Heart left ventricle (tissue), 16 donors: ENCODE measurements at regions not wholly inside any gene's neighbourhood (a gene's known extent, or its start where the extent isn't known, plus 50 kb on each side); places are given as distances from the start of the nearest gene placed in this dataset.

Experiments used
- ATAC-seq, 4 donors: fragments of 200-7000 bp; cut with Tn5 transposase; one replicate each; pipeline ENCODE4 v1.9.1; 2020 to 2022; ENCODE audit warnings: moderate library complexity in 4 of 4, mild to moderate bottlenecking in 3 of 4, moderate number of reproducible peaks in 1 of 4
- DNase-seq, 5 donors: peaks; one replicate each; pipeline ENCODE4 v3.0.0-alpha.2; 2020
- H3K27ac ChIP-seq, 12 donors: fragments of 200-600 bp; sonication (generic) in 4 of 12; one replicate each; pipeline versions ENCODE4 v1.5.0 to v1.8.0; 2016 to 2022; ENCODE audit warnings: mild to moderate bottlenecking in 2 of 12
- H3K27me3 ChIP-seq, 9 donors: fragments of 200-600 bp; sonication (generic) in 2 of 9; one replicate each; pipeline versions ENCODE4 v1.5.1 to v1.8.0; 2016 to 2022; ENCODE audit warnings: mild to moderate bottlenecking in 3 of 9
- H3K36me3 ChIP-seq, 9 donors: fragments of 200-600 bp; sonication (generic) in 2 of 9; one replicate each; pipeline versions ENCODE4 v1.5.0 to v1.8.0; 2018 to 2022; ENCODE audit warnings: mild to moderate bottlenecking in 2 of 9
- H3K4me1 ChIP-seq, 12 donors: fragments of 200-600 bp; sonication (generic) in 4 of 12; one replicate each; pipeline versions ENCODE4 v1.5.0 to v1.8.0; 2016 to 2022; ENCODE audit warnings: mild to moderate bottlenecking in 3 of 12
- H3K4me3 ChIP-seq, 12 donors: fragments of 200-600 bp; sonication (generic) in 4 of 12; one replicate each; pipeline versions ENCODE4 v1.5.0 to v1.8.0; 2017 to 2022; ENCODE audit warnings: mild to moderate bottlenecking in 9 of 12, moderate library complexity in 4 of 12
- H3K9me3 ChIP-seq, 12 donors: fragments of 200-600 bp; sonication (generic) in 4 of 12; one replicate each; pipeline versions ENCODE4 v1.5.0 to v1.8.0; 2016 to 2022; ENCODE audit warnings: mild to moderate bottlenecking in 1 of 12
- POLR2A ChIP-seq, 2 donors: fragments of 450-650 bp; IDR thresholded peaks; one replicate each; pipeline ENCODE4 v1.6.1; 2017; ENCODE audit warnings: antibody characterized with exemption in 2 of 2, mild to moderate bottlenecking in 2 of 2, moderate library complexity in 2 of 2
- WGBS, 4 donors: extraction: QIAGEN DNeasy Blood & Tissue Kit in 2 of 4; methylation state at CpG; one replicate each; pipeline versions ENCODE4 v1.1.5 to v1.1.7; 2013 to 2018; 5-methylcytosine and 5-hydroxymethylcytosine counted together
- intact Hi-C, 10 donors: fragments of 100-400 bp; cut with DNase I; formaldehyde crosslinking; loops; one replicate each; pipeline versions ENCODE4 v1.11.1 to v1.14.2; 2022
- TF ChIP-seq, protein P1 (sequence below), 12 donors: fragments of 200-600 bp; sonication (generic) in 4 of 12; IDR thresholded peaks; one replicate each; pipeline versions ENCODE4 v1.5.0 to v1.8.0; 2018 to 2022; ENCODE audit warnings: antibody characterized with exemption in 12 of 12, mild to moderate bottlenecking in 5 of 12
- donor health status: ischemic (EF 13 %, LVEDD 7.1; RV severe dilation, severe dysfunction).
- donor health status: healthy with polysubstance abuse.
- donor health status: DM: no; HTN: yes; CAD: no.
- donor health status: DM: no; HTN: no; CAD: no.
- donor health status: ischemic (EF 25% LVEDD 6.9; RV normal size, moderate dysfunction).
- donor health status: ischemic (EF 25% LVEDD 5.7; RV mildly dilated, moderate dysfunction).
- donor health status: healthy.
- donor health status: DM: yes; HTN: yes; CAD: no.
- donor health status: ischemic (EF 35%, LVEDD 5.7; RV mildly dilated, moderate dysfunction).
- donor health status: nonischemic (EF 11% LVEDD 7.7; RV severe dilation, severe dysfunction).
- donor health status: DM: yes; HTN: yes; CAD: no.
- donor health status: PGD.
- donor health status: ischemic (EF 29% LVEDD 5.4; RV normal size, mild dysfunction).
- donor health status: nonischemic (EF 23%, LVEDD 6.1; RV moderate dilation, normal function).

- ATAC-seq (no peak), DNase-seq (no peak)
- intact Hi-C loops, result no loop called here
- peaks cover 0 to 29% (median 13%) of the 10 kb centered on the region in 12 donors for H3K9me3 ChIP-seq
- no peak overlapping the region for H3K4me3 ChIP-seq
- no peaks in the 10 kb centered on the region for H3K4me1 ChIP-seq
- H3K36me3 ChIP-seq, result no peaks in the 10 kb centered on the region
- H3K27me3 ChIP-seq, result no peaks in the 10 kb centered on the region
- no peak for TF ChIP-seq POLR2A (IDR thresholded peaks at IDR 0.05)
- TF ChIP-seq, protein P1, sequence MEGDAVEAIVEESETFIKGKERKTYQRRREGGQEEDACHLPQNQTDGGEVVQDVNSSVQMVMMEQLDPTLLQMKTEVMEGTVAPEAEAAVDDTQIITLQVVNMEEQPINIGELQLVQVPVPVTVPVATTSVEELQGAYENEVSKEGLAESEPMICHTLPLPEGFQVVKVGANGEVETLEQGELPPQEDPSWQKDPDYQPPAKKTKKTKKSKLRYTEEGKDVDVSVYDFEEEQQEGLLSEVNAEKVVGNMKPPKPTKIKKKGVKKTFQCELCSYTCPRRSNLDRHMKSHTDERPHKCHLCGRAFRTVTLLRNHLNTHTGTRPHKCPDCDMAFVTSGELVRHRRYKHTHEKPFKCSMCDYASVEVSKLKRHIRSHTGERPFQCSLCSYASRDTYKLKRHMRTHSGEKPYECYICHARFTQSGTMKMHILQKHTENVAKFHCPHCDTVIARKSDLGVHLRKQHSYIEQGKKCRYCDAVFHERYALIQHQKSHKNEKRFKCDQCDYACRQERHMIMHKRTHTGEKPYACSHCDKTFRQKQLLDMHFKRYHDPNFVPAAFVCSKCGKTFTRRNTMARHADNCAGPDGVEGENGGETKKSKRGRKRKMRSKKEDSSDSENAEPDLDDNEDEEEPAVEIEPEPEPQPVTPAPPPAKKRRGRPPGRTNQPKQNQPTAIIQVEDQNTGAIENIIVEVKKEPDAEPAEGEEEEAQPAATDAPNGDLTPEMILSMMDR (IDR thresholded peaks at IDR 0.05), result no peak
- no peak overlapping the region for H3K27ac ChIP-seq
Measured at GRCh38 chr7:10401793-10402192, 571.9 kb upstream of the PHF14 start.

GRCh38 chr7:10412422-10413019, 561.2 kb upstream of the PHF14 start:
- no peaks in the 10 kb centered on the region for H3K27me3 ChIP-seq
- no peak overlapping the region for H3K4me3 ChIP-seq
- H3K4me1 ChIP-seq, result no peaks in the 10 kb centered on the region
- 4 to 5% (median 4%) methylated on average over 3 of the region's 3 CpGs for WGBS, 4 donors
- H3K27ac ChIP-seq, result no peak overlapping the region
- no peaks in the 10 kb centered on the region for H3K36me3 ChIP-seq
- no peak for ATAC-seq
- peak in 1 of 5 donors; percentile 16 for DNase-seq
- H3K9me3 ChIP-seq, result no peaks in the 10 kb centered on the region
- no peak for TF ChIP-seq POLR2A (IDR thresholded peaks at IDR 0.05)
- TF ChIP-seq, protein P1 (IDR thresholded peaks at IDR 0.05), result peak; percentile 61 to 86 (median 72)
- intact Hi-C loops, result loop anchor here in 9 of 10 donors (1.0 to 10.0 kb wide), 7 partner anchors 380 to 1998 kb away; no protein-coding TSS in a partner anchor

GRCh38 chr7:10418985-10419384, 554.7 kb upstream of the PHF14 start:
- no peak for DNase-seq
- ATAC-seq, result no peak
- H3K36me3 ChIP-seq, result no peaks in the 10 kb centered on the region
- H3K4me1 ChIP-seq, result no peaks in the 10 kb centered on the region
- WGBS, 4 donors, result 50 to 70% (median 62%) methylated on average over 2 of the region's 2 CpGs
- TF ChIP-seq, protein P1 (IDR thresholded peaks at IDR 0.05), result no peak
- no peak for TF ChIP-seq POLR2A (IDR thresholded peaks at IDR 0.05)
- H3K27ac ChIP-seq, result no peak overlapping the region
- no peaks in the 10 kb centered on the region for H3K9me3 ChIP-seq
- intact Hi-C loops, result loop anchor here in 3 of 10 donors (5.0 to 10.0 kb wide), 3 partner anchors 397 to 2004 kb away; no protein-coding TSS in a partner anchor
- H3K27me3 ChIP-seq, result peaks cover 0 to 3% (median 0%) of the 10 kb centered on the region in 9 donors
- no peak overlapping the region for H3K4me3 ChIP-seq

DNA sequence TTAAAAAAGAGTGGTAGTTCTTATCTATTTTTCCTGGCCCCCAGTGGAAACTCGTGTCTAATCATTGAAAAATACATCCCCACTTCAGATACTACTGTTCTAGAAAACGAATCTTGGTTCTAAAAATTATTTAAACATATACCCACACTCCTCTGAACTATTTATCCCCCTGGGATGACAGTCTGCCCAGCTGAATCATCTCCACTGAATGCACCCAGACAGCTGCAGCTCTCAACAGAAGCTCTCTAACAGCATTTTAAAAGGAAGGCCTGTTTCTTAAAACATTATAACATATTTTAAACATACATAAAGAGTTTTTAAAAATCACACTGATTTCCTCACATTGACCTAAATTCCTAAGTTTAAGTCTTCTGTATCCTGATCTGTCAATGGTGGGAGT, 544.6 kb upstream of the PHF14 start:
- Histone ChIP-seq H3K9me3 (peaks cover 0 to 3% (median 0%) of the 10 kb centered on the region in 12 donors), H3K4me3 (no peak overlapping the region), H3K27ac (no peak overlapping the region), H3K4me1 (no peaks in the 10 kb centered on the region), H3K36me3 (no peaks in the 10 kb centered on the region), H3K27me3 (no peaks in the 10 kb centered on the region)
- ATAC-seq (no peak), DNase-seq (no peak)
- WGBS, 4 donors, result 9 to 30% (median 13%) methylated on average over 2 of the region's 2 CpGs
- intact Hi-C loops, result no loop called here
- no peak for TF ChIP-seq POLR2A (IDR thresholded peaks at IDR 0.05)
- TF ChIP-seq, protein P1 (IDR thresholded peaks at IDR 0.05), result no peak
